Glutamatergic neuron (in vitro differentiated cells): ENCODE measurements at regions not wholly inside any gene's neighbourhood (a gene's known extent, or its start where the extent isn't known, plus 50 kb on each side); places are given as distances from the start of the nearest gene placed in this dataset.

Experiments
- DNase-seq: peaks from one replicate; pipeline ENCODE4 v3.0.0; 2022
- H3K27ac Mint-ChIP-seq: one replicate; pipeline ENCODE4 v1.8.0; 2020; ENCODE audit warnings: mild to moderate bottlenecking, mixed read lengths, inconsistent platforms; ENCODE audit not compliant: unreplicated experiment
- H3K27me3 Mint-ChIP-seq: one replicate; pipeline ENCODE4 v1.8.0; 2020; ENCODE audit warnings: mild to moderate bottlenecking, moderate library complexity, mixed read lengths, inconsistent platforms; ENCODE audit not compliant: unreplicated experiment
- H3K36me3 Mint-ChIP-seq: one replicate; pipeline ENCODE4 v1.8.0; 2020; ENCODE audit warnings: mild to moderate bottlenecking, mixed read lengths, inconsistent platforms; ENCODE audit not compliant: unreplicated experiment
- H3K4me1 Mint-ChIP-seq: one replicate; pipeline ENCODE4 v1.8.0; 2020; ENCODE audit warnings: mild to moderate bottlenecking, low read depth, mixed read lengths, inconsistent platforms; ENCODE audit not compliant: unreplicated experiment
- H3K4me3 Mint-ChIP-seq: one replicate; pipeline ENCODE4 v1.8.0; 2020; ENCODE audit warnings: mild to moderate bottlenecking, mixed read lengths, inconsistent platforms; ENCODE audit not compliant: unreplicated experiment
- H3K9me3 Mint-ChIP-seq: one replicate; pipeline ENCODE4 v1.8.0; 2020; ENCODE audit warnings: mild to moderate bottlenecking, moderate library complexity, mixed read lengths, inconsistent platforms; ENCODE audit not compliant: unreplicated experiment
- CTCF ChIP-seq: fragments of 200-600 bp; sonication (generic); IDR thresholded peaks from one replicate; pipeline ENCODE4 v1.5.0; 2021; ENCODE audit not compliant: partially characterized antibody, unreplicated experiment

GRCh38 chr13:33510350-33510970 lies 224.9 kb upstream of the STARD13 start:
- Mint-ChIP-seq H3K36me3 (no peaks in the 10 kb centered on the region), H3K27ac (no peak overlapping the region), H3K9me3 (peaks cover 1% of the 10 kb centered on the region), H3K27me3 (no peaks in the 10 kb centered on the region), H3K4me3 (no peak overlapping the region), H3K4me1 (no peaks in the 10 kb centered on the region)
- no peak for TF ChIP-seq CTCF
- no peak for DNase-seq

GRCh38 chr13:33512880-33513554 lies 227.5 kb upstream of the STARD13 start:
- H3K27ac Mint-ChIP-seq, result no peak overlapping the region
- no peak overlapping the region for H3K4me3 Mint-ChIP-seq
- no peak for TF ChIP-seq CTCF
- H3K4me1 Mint-ChIP-seq, result no peaks in the 10 kb centered on the region
- H3K9me3 Mint-ChIP-seq, result peaks cover 1% of the 10 kb centered on the region
- no peak for DNase-seq
- H3K36me3 Mint-ChIP-seq, result no peaks in the 10 kb centered on the region
- H3K27me3 Mint-ChIP-seq, result no peaks in the 10 kb centered on the region

- peaks cover 2% of the 10 kb centered on the region for H3K9me3 Mint-ChIP-seq
- no peak for TF ChIP-seq CTCF
- H3K27me3 Mint-ChIP-seq, result no peaks in the 10 kb centered on the region
- no peak overlapping the region for H3K4me3 Mint-ChIP-seq
- H3K36me3 Mint-ChIP-seq, result no peaks in the 10 kb centered on the region
- no peak for DNase-seq
- no peaks in the 10 kb centered on the region for H3K4me1 Mint-ChIP-seq
- H3K27ac Mint-ChIP-seq, result no peak overlapping the region
Measured at GRCh38 chr13:33514362-33514761, 228.8 kb upstream of the STARD13 start.

- Mint-ChIP-seq H3K9me3 (peaks cover 2% of the 10 kb centered on the region), H3K36me3 (no peaks in the 10 kb centered on the region), H3K4me1 (no peaks in the 10 kb centered on the region), H3K4me3 (no peak overlapping the region), H3K27me3 (no peaks in the 10 kb centered on the region), H3K27ac (no peak overlapping the region)
- TF ChIP-seq CTCF, result no peak
- no peak for DNase-seq
Measured at GRCh38 chr13:33515146-33515545, 229.6 kb upstream of the STARD13 start.

- Mint-ChIP-seq H3K27ac (no peak overlapping the region), H3K9me3 (peaks cover 2% of the 10 kb centered on the region), H3K4me1 (no peaks in the 10 kb centered on the region), H3K36me3 (no peaks in the 10 kb centered on the region), H3K4me3 (no peak overlapping the region), H3K27me3 (no peaks in the 10 kb centered on the region)
- no peak for DNase-seq
- no peak for TF ChIP-seq CTCF
Measured at GRCh38 chr13:33518452-33518851, 232.9 kb upstream of the STARD13 start.
